Superior temporal gyrus (tissue), 1 donor: ENCODE measurements at regions not wholly inside any gene's neighbourhood (a gene's known extent, or its start where the extent isn't known, plus 50 kb on each side); places are given as distances from the start of the nearest gene placed in this dataset.

Experiments used
- DNase-seq: peaks from one replicate; pipeline ENCODE4 v3.0.0-alpha.2; 2016; ENCODE audit errors: extremely low spot score

DNA sequence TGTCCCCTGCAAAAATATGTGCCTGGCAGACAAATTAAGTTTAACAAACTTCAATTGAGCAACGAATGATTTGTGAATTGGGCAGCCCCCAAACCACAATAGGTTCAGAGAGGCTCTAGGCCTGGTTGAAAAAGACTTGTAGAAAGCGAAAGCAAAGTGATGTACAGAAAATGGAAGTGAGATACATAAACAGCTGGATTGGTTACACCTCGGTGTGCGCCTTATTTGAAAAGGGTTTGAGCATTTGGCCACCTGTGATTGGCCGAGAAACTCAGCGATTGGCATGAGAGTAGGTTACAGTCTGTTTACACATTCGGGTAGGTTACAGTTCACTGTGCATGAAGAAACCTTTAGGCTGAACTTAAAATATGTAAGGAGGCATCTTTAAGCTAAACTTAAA, 136.9 kb downstream of the CD83 start:
- DNase-seq, result no peak

DNA sequence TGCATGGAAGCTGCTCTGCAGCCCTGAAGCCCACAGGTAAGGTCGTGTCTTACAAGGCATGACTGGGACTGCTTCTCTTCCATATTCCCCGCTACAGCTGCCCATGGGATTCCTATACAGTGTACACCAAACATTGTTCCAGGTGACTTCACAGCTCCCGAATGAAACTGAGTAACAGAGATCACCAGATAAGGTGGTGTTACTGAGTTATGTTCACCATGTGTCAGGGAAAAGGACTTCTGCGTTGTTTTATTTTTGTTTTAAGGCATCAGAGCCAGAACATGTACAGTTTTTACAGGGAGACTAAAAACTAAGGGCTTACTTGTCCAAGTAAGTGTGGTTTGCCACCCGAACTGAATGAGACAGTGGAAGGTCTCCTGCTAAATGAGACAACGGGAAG, 138.3 kb downstream of the CD83 start:
- DNase-seq, result no peak

DNA sequence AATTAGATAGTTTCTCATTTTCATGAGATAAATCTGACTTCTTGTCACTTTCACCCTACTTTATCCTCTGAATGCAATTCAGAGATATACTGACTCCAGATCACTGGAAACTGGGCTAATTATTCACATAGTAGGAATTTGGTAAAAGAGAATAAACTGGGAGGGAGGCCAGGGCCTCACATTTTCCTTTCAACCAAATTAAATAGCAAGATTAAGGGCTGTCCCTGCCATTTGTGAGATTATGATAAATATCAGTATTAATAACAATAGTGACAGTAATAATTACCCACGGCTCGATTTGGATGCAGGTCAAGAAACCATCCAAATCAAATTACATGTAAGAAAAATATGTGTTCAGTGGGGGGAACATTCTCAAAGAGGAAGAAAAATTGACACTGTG, 140.5 kb downstream of the CD83 start:
- DNase-seq, result no peak

GRCh38 chr6:14258695-14259593, 141.4 kb downstream of the CD83 start:
- no peak for DNase-seq

DNA sequence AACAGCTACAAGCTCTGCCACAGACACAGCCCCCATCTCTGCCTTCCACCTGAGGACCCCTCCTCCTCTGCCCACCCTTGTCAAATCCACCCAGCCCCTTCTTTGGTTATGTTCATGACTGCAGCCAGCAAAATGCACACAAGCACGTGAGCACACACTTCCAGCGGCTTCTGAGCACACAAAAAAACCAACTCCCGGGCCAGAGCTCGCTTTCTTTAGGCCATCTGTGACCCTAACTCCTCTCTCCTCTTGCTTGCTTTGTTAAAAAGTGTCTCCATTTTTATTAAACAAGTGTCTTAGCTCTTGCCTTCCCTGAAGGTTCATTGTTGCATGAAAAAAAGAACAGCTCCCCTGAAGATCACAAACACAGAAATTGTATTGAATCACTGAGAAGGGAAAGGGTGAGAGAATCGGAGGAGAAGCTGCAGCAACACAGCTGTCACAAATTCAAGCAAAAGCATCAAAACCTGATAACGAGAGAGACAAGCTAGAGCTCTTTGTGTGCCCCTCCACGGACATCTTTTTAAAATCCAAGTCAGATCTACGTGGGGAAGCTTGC, 142.1 kb downstream of the CD83 start:
- DNase-seq, result no peak

DNA sequence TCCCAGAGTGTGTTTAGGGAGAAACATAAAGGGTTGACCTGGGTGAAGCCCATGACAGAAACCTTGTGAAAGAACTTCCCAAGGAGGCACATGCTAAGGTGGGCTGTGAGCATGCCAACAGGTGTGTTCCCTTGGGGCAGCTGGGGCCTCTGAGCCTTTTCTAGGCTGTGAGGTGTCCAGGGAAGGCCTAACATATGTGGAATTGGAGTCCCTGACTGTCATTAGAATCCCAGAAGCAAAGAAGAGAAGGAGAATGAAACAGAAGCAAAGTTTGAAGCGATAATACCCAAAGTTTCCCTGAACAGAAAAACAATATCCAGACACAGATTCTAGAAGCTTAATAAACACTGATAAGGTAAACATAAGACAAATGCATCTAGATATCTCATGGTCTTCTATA, 143.3 kb downstream of the CD83 start:
- no peak for DNase-seq

DNA sequence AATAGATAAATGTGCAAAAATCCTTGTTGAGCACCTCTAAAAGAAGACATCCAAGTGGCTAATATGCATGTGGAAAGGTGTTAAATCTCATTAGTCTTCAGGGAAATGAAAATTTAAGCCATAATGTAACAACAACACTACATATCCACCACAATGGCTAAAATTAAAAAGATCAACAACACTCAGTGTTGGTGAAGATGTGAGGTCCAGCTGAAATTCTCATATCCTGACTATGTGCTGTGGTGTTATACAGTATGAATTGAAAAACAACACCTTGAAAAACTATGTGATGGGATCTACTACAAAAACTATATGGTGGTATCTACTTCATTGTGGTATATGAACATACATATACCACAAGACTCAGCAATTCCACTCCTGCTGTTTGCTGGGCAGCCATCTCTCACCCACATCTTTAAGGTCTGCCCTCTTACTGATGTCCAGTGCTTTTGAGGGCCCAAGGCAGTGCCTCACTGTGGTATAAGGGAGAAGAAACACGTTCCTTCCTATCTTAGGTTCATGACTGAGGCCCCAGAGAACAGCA, 146.4 kb downstream of the CD83 start:
- no peak for DNase-seq

DNA sequence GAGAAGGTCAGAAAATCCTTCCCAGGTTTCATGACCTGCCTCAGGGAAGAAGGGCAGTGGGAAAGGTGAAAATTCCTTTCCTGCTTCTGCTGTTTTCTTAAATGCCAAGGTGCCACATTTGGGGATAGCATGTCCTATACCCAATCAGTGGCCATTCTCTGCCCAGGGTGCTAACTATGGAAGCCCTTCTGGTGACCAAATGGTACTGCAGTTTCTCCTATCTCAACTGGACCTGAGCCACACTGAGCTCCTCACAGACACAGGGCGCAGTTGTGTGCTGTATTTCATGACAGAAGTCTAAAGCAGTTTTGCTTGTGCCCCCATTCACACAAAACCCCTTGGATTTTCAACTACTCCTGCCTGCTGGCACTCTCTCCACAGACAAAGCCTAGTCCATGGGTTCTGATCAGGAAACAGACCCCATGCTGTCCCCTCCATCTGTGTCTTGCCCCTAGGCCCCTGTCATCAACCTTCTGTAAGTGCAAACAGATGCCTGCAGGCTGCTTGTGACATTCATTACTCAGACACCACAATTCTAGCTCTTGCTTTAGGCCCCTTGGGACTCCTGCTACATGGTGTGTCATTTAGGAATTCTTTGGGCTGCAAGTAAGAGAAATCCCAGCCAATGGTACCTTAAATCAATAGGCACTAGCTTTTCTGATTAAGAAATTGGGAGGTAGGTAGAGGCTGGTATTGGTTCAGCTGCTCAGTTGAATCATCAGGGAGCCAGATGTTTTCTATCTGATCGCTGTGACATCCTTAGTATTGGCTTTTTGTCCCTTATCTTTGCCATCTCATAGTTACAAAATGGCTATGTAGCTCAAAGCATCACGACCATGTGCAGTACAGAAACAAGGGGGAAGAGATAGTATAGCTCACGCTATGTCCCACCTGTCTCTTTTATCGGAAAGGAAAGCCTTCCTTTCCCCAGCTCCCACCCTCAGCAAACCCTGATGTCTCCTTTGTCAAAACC, 147.8 kb downstream of the CD83 start:
- DNase-seq, result no peak

- no peak for DNase-seq
Observed at GRCh38 chr6:14266266-14266665, 148.7 kb downstream of the CD83 start.

- DNase-seq, result no peak
Observed at GRCh38 chr6:14267885-14268660, 150.5 kb downstream of the CD83 start.

DNA sequence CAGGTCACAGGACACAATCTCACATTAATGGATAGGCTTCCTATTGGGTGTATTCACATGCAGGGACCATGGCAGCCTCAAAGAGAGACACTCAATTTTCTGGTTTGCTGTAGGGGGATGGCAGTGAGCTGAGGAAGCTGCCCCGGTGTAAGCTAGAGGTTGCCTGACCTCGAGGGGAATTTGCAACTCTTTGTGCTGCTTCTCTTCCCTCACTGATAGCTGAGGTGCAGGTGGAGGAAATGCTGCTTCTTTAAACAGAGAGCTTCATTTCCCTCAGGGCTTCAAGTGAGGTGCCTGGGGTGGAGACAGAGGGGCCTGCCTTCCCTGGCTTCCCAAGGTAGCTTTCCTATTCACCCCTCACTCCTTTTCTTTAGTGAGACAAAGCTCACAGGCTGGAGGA, 151.9 kb downstream of the CD83 start:
- no peak for DNase-seq

DNA sequence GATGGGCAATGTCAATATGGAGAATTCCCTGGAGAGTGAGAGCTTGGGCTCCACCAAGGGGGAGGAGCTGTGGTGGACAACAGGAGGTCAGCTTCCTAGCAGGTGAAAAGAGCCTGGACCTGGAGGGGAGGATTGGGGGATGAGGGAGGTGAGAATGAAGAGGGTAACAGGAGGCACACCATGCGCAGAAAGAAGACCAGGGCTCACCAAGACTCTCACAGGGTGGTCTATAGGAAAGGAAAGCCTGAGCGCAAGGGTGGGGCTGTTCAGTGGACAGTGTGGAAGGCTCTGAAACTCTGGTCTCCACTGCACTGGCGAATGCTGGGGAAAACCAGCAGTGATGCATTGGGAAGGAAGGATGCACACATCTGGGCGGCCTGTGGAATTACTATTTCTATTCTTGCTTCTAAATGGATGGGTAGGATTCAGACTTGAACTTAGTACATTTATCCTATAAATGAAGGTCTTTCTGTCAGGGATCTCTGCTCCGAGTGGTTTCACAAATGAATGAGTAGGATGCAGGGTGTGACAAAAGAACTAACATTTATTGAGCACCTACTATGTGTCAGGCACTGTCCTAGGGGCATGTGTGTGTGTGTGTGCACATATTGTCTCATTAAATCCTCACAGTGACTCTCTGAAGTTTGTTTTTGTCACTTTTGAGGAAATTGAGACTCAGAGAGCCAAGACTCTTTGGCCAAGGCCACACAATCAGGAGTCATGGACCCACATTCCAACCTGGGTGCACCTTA, 152.7 kb downstream of the CD83 start:
- no peak for DNase-seq

DNA sequence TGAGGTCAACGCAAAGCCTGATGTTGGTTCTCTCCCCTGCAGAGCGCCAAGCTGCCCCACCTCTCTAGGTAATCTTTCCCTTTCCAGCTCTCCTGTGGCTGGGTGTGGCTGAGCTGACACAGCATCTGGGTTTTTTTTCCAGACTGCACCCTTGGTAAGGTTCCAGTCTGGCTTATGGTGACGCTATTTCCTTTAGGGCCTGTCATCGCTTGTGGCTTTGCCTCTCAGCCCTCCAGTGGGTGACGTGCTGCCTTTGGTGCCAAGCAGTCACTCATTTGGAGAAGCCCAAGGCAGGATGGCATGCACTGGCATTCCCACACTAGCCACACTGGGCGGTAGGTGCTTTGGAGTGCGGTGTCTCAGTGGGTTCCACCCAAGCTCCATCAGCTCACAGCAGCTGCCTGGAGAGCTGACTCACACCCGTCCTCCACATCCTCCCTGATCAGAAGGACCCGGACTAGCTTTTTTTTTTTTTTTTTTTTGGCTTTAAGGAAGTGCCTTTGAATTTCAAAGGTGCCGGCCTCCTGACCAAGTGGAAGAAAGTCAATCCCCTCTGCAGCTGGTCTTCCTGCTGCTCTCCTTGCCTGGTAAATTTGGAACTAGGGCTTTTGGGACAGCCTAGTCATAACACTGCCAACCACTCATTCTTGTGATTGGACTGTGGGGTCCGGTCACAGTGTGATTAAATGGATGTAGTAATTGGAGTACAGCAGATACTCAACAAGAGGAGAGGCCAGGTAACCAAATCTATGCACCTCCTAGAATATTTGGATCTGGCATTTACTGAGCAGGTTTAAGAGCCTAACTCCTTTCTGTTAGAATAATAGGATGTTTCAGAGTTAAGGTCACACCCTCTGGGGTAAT, 153.6 kb downstream of the CD83 start:
- no peak for DNase-seq

GRCh38 chr6:14271789-14272736, 154.5 kb downstream of the CD83 start:
- no peak for DNase-seq

- DNase-seq, result no peak
Observed at GRCh38 chr6:14272737-14273085, 155.1 kb downstream of the CD83 start.

GRCh38 chr6:14273191-14273590, 155.6 kb downstream of the CD83 start:
- no peak for DNase-seq

DNA sequence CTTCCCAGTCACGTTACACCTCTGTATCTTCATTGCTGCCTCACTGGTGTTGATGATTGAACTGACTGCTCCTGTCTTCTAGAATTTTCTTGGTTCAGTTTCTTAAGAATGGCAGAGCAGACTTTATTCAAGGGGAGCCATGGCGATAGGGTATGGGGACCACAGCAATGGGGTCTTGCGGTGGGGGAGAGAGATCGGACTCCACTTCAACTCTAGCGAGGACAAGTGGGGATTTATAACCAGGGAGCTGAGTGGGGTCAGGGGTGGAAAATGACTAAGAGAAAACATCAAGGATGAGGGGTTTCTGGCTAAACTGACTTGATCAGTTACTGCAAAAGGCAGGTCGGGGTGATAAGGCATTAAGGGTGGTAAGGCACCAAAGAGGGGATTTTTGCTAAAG, 156.4 kb downstream of the CD83 start:
- DNase-seq, result no peak
